IMR-90 (cell line): ENCODE measurements at regions not wholly inside any gene's neighbourhood (a gene's known extent, or its start where the extent isn't known, plus 50 kb on each side); places are given as distances from the start of the nearest gene placed in this dataset.

Experiments used
- ATAC-seq: fragments of 200-7000 bp; cut with Tn5 transposase; 2 replicates; pipeline ENCODE4 v1.9.1; 2020; ENCODE audit warnings: low read depth, mild to moderate bottlenecking, moderate library complexity
- BruUV-seq: library from RNA; stranded (reverse); fragments of 400-500 nt; replicated peaks from 2 replicates; lab custom pipeline; 2021; lab: Mats Ljungman, UMichigan
- CTCF ChIA-PET: fragments of 300-600 bp; formaldehyde crosslinking; extraction: SDS; loops from one replicate; lab custom pipeline; 2021; ENCODE audit warnings: antibody characterized with exemption; lab: Yijun Ruan, JAX
- POLR2A ChIA-PET: fragments of 300-600 bp; sonication (Branson Sonifier 250); formaldehyde crosslinking; loops from one replicate; lab custom pipeline; 2022; ENCODE audit warnings: antibody characterized with exemption; ENCODE audit not compliant: unreplicated experiment; lab: Charles Lee
- DNase-seq: peaks from one replicate; pipeline ENCODE4 v3.0.0; 2013
- H2AFZ ChIP-seq: replicated peaks from 2 replicates; pipeline ENCODE3; 2013; ENCODE audit warnings: low read length, mild to moderate bottlenecking; ENCODE audit not compliant: poor library complexity
- H2AK5ac ChIP-seq: 2 replicates; pipeline ENCODE4 v1.6.1; 2013; ENCODE audit warnings: low read depth, low read length, inconsistent platforms
- H2AK9ac ChIP-seq: replicated peaks from 2 replicates; pipeline ENCODE3; 2013; ENCODE audit warnings: mild to moderate bottlenecking, low read depth, low read length, moderate library complexity; ENCODE audit not compliant: poor library complexity
- H2BK120ac ChIP-seq: 2 replicates; pipeline ENCODE4 v1.6.1; 2013; ENCODE audit warnings: low read depth, low read length, inconsistent platforms
- H2BK15ac ChIP-seq: 3 replicates; pipeline ENCODE4 v1.6.1; 2013; ENCODE audit warnings: low read depth, low read length, inconsistent platforms
- H2BK20ac ChIP-seq: 2 replicates; pipeline ENCODE4 v1.6.1; 2013; ENCODE audit warnings: low read depth, mild to moderate bottlenecking, inconsistent platforms, low read length, moderate library complexity
- H2BK5ac ChIP-seq: 2 replicates; pipeline ENCODE4 v1.6.1; 2013; ENCODE audit warnings: mild to moderate bottlenecking, low read depth, low read length, inconsistent platforms; ENCODE audit not compliant: poor library complexity, severe bottlenecking
- H3K14ac ChIP-seq: replicated peaks from 2 replicates; pipeline ENCODE4 v1.6.1; 2013; ENCODE audit warnings: low read depth, low read length, inconsistent platforms
- H3K18ac ChIP-seq: 2 replicates; pipeline ENCODE4 v1.6.1; 2013; ENCODE audit warnings: low read depth, low read length, control low read depth
- H3K23ac ChIP-seq: 2 replicates; pipeline ENCODE4 v1.6.1; 2013; ENCODE audit warnings: low read depth, low read length, inconsistent platforms
- H3K27ac ChIP-seq: 2 replicates; pipeline ENCODE4 v1.5.1; 2013; ENCODE audit warnings: mild to moderate bottlenecking, control low read depth, low read length; ENCODE audit not compliant: insufficient read depth
- H3K27me3 ChIP-seq: 2 replicates; pipeline ENCODE4 v1.6.1; 2013; ENCODE audit warnings: low read length; ENCODE audit not compliant: control insufficient read depth, insufficient read depth
- H3K36me3 ChIP-seq: 2 replicates; pipeline ENCODE4 v1.6.1; 2013; ENCODE audit warnings: low read length, mixed read lengths; ENCODE audit not compliant: control insufficient read depth, insufficient read depth
- H3K4ac ChIP-seq: 2 replicates; pipeline ENCODE4 v1.6.1; 2013; ENCODE audit warnings: low read depth, low read length, inconsistent platforms
- H3K4me1 ChIP-seq: 2 replicates; pipeline ENCODE4 v1.6.1; 2013; ENCODE audit warnings: low read length, mixed read lengths; ENCODE audit not compliant: control insufficient read depth, insufficient read depth
- H3K4me2 ChIP-seq: 2 replicates; pipeline ENCODE4 v1.6.1; 2013; ENCODE audit warnings: low read depth, mild to moderate bottlenecking, control low read depth, low read length, moderate library complexity
- H3K4me3 ChIP-seq: 2 replicates; pipeline ENCODE4 v1.5.1; 2013; ENCODE audit warnings: low read depth, mild to moderate bottlenecking, control low read depth, low read length, moderate library complexity; ENCODE audit not compliant: insufficient read depth
- H3K56ac ChIP-seq: 2 replicates; pipeline ENCODE4 v1.6.1; 2013; ENCODE audit warnings: low read length, inconsistent platforms; ENCODE audit not compliant: insufficient read depth; ENCODE audit errors: extremely low read depth
- H3K79me1 ChIP-seq, 2 experiments: 2 replicates each; pipeline ENCODE4 v1.6.1; 2013; ENCODE audit warnings: low read length in 2 of 2, inconsistent platforms in 1 of 2, low read depth in 1 of 2
- H3K9ac ChIP-seq: 2 replicates; pipeline ENCODE4 v1.6.1; 2013; ENCODE audit warnings: low read depth, low read length, control low read depth
- H3K9me1 ChIP-seq: 2 replicates; pipeline ENCODE4 v1.6.1; 2013; ENCODE audit warnings: low read length, inconsistent platforms; ENCODE audit not compliant: insufficient read depth
- H3K9me3 ChIP-seq: 2 replicates; pipeline ENCODE4 v1.6.1; 2013; ENCODE audit warnings: low read length; ENCODE audit not compliant: control insufficient read depth, insufficient read depth
- H4K20me1 ChIP-seq: 2 replicates; pipeline ENCODE4 v1.6.1; 2013; ENCODE audit warnings: low read length, inconsistent platforms; ENCODE audit not compliant: insufficient read depth
- H4K5ac ChIP-seq: 2 replicates; pipeline ENCODE4 v1.6.1; 2013; ENCODE audit warnings: mild to moderate bottlenecking, low read depth, low read length, control low read depth
- H4K8ac ChIP-seq, 2 experiments: 2 replicates each; pipeline ENCODE4 v1.6.1; 2013; ENCODE audit warnings: low read depth in 2 of 2, low read length in 2 of 2, control low read depth in 1 of 2, inconsistent platforms in 1 of 2
- H4K91ac ChIP-seq: 2 replicates; pipeline ENCODE4 v1.6.1; 2013; ENCODE audit warnings: low read depth, low read length, inconsistent platforms; ENCODE audit not compliant: insufficient read depth
- BHLHE40 ChIP-seq: fragments of 150-350 bp; IDR thresholded peaks from 2 replicates; pipeline ENCODE4 v1.6.1; 2016; ENCODE audit warnings: mild to moderate bottlenecking, low read depth, low read length
- CHD1 ChIP-seq: IDR thresholded peaks from 2 replicates; pipeline ENCODE4 v1.6.1; 2012; ENCODE audit warnings: low read depth, low read length, improper control_type of control experiment
- CTCF ChIP-seq: conservative IDR thresholded peaks from 2 replicates; pipeline ENCODE4 v1.5.1; 2012; ENCODE audit warnings: mild to moderate bottlenecking, low read depth, low read length, improper control_type of control experiment
- ELK1 ChIP-seq: fragments of 150-350 bp; IDR thresholded peaks from 2 replicates; pipeline ENCODE4 v1.6.1; 2016; ENCODE audit warnings: low read depth, mild to moderate bottlenecking, low read length, moderate library complexity, borderline replicate concordance
- FOS ChIP-seq: fragments of 150-350 bp; IDR thresholded peaks from 2 replicates; pipeline ENCODE4 v1.6.1; 2016; ENCODE audit warnings: low read depth, low read length
- MAFK ChIP-seq: IDR thresholded peaks from 2 replicates; pipeline ENCODE4 v1.6.1; 2012; ENCODE audit warnings: low read depth, low read length, improper control_type of control experiment
- MAZ ChIP-seq: IDR thresholded peaks from 2 replicates; pipeline ENCODE4 v1.6.1; 2012; ENCODE audit warnings: low read depth, mild to moderate bottlenecking, low read length, improper control_type of control experiment, moderate library complexity, borderline replicate concordance
- MXI1 ChIP-seq: IDR thresholded peaks from 2 replicates; pipeline ENCODE4 v1.6.1; 2012; ENCODE audit warnings: low read depth, mild to moderate bottlenecking, low read length, moderate library complexity, borderline replicate concordance
- NFE2L2 ChIP-seq: fragments of 150-350 bp; IDR thresholded peaks from 2 replicates; pipeline ENCODE4 v1.6.1; 2016; ENCODE audit warnings: low read depth, mild to moderate bottlenecking, low read length
- POLR2A ChIP-seq: IDR thresholded peaks from 2 replicates; pipeline ENCODE4 v1.6.1; 2012; ENCODE audit warnings: mild to moderate bottlenecking, low read depth, low read length
- RCOR1 ChIP-seq: IDR thresholded peaks from 2 replicates; pipeline ENCODE4 v1.6.1; 2012; ENCODE audit warnings: mild to moderate bottlenecking, low read length, improper control_type of control experiment; ENCODE audit not compliant: insufficient replicate concordance
- RFX5 ChIP-seq: IDR thresholded peaks from 2 replicates; pipeline ENCODE4 v1.8.0; 2012; ENCODE audit warnings: low read depth, mild to moderate bottlenecking, low read length, moderate library complexity
- SMC3 ChIP-seq: fragments of 150-350 bp; IDR thresholded peaks from 2 replicates; pipeline ENCODE4 v1.6.1; 2016; ENCODE audit warnings: low read depth, mild to moderate bottlenecking, antibody characterized with exemption, low read length, moderate library complexity
- USF2 ChIP-seq: fragments of 150-350 bp; IDR thresholded peaks from 2 replicates; pipeline ENCODE4 v1.6.1; 2017; ENCODE audit warnings: mild to moderate bottlenecking, antibody characterized with exemption, low read length, low read depth
- WGBS, 2 experiments: methylation state at CpG; one replicate each; pipeline versions ENCODE4 v1.1.5 to v1.1.7; 2013; ENCODE audit warnings: missing lambda C conversion rate in 2 of 2; ENCODE audit not compliant: insufficient read length in 1 of 2; ENCODE audit errors: extremely low coverage in 2 of 2; 5-methylcytosine and 5-hydroxymethylcytosine counted together
- dilution Hi-C: fragments of 300-500 bp; cut with HindIII; formaldehyde crosslinking; loops from one replicate; pipeline ENCODE4 v1.14.3; 2018; ENCODE audit warnings: low sequenced_read_pairs; ENCODE audit not compliant: unreplicated experiment
- in situ Hi-C: fragments of 300-500 bp; cut with MboI; formaldehyde crosslinking; loops from 3 replicates; pipeline ENCODE4 v1.14.3; 2019; ENCODE audit warnings: low sequenced_read_pairs, inconsistent platforms, mixed read lengths
- intact Hi-C: fragments of 100-400 bp; cut with micrococcal nuclease; formaldehyde crosslinking; loops from 2 replicates; pipeline ENCODE4 v1.10.0; 2022

- TF ChIP-seq BHLHE40 (no peak), NFE2L2 (no peak), POLR2A (no peak), RFX5 (no peak), CTCF (no peak), SMC3 (no peak), MXI1 (no peak), CHD1 (no peak), MAFK (no peak), FOS (no peak), RCOR1 (no peak), ELK1 (no peak), MAZ (no peak), USF2 (no peak)
- Histone ChIP-seq H2AFZ (no peak overlapping the region), H3K14ac (no peak overlapping the region), H4K5ac (no peak overlapping the region), H3K27me3 (no peaks in the 10 kb centered on the region), H3K4me3 (no peak overlapping the region), H3K4me2 (no peak overlapping the region), H3K9me3 (peaks cover 12% of the 10 kb centered on the region), H3K9ac (no peak overlapping the region), H3K79me1 (no peaks in the 10 kb centered on the region), H4K20me1 (no peaks in the 10 kb centered on the region), H3K18ac (no peak overlapping the region), H2BK5ac (no peak overlapping the region), H3K56ac (no peak overlapping the region), H3K27ac (no peak overlapping the region), H2BK120ac (no peak overlapping the region), H3K4me1 (no peaks in the 10 kb centered on the region), H2BK20ac (no peak overlapping the region), H2AK9ac (no peak overlapping the region), H4K8ac (no peak overlapping the region), H2AK5ac (no peak overlapping the region), H3K9me1 (no peaks in the 10 kb centered on the region), H2BK15ac (no peak overlapping the region), H4K91ac (no peak overlapping the region), H3K23ac (no peak overlapping the region), H3K36me3 (no peaks in the 10 kb centered on the region), H3K4ac (no peak overlapping the region)
- dilution Hi-C loops: no loop called here
- no TSS peak for BruUV-seq
- no CpG with 5 or more reads among the region's 1 CpG for WGBS, 2 experiments
- intact Hi-C loops: no loop called here
- DNase-seq (no peak), ATAC-seq (no peak)
- ChIA-PET POLR2A (no interaction called here), CTCF (no interaction called here)
- in situ Hi-C loops: no loop called here
These were observed 1406.8 kb upstream of the TMEM132C start for GRCh38 chr12:126860210-126860609.
